Keratinocyte (primary cell): ENCODE measurements at regions not wholly inside any gene's neighbourhood (a gene's known extent, or its start where the extent isn't known, plus 50 kb on each side); places are given as distances from the start of the nearest gene placed in this dataset.

Experiments
- EZH2 ChIP-seq: IDR thresholded peaks from one replicate; pipeline ENCODE4 v1.6.1; 2012; ENCODE audit warnings: inconsistent platforms, mild to moderate bottlenecking, low read length, moderate library complexity
- TF ChIP-seq, protein P1 (sequence below), 3 experiments: IDR thresholded peaks in 1 of 3; conservative IDR thresholded peaks in 1 of 3; optimal IDR thresholded peaks in 1 of 3; 2 replicates in 2 of 3; 3 replicates in 1 of 3; pipeline versions ENCODE3 to v1.5.1; 2011; ENCODE audit warnings: low read length in 3 of 3, mild to moderate bottlenecking in 3 of 3, moderate library complexity in 2 of 3, control low read depth in 1 of 3, inconsistent platforms in 1 of 3; ENCODE audit not compliant: insufficient read depth in 2 of 3; ENCODE audit errors: extremely low read depth in 1 of 3

GRCh38 chr1:194062962-194063361 lies 876.5 kb upstream of the B3GALT2 start:
- TF ChIP-seq, protein P1, sequence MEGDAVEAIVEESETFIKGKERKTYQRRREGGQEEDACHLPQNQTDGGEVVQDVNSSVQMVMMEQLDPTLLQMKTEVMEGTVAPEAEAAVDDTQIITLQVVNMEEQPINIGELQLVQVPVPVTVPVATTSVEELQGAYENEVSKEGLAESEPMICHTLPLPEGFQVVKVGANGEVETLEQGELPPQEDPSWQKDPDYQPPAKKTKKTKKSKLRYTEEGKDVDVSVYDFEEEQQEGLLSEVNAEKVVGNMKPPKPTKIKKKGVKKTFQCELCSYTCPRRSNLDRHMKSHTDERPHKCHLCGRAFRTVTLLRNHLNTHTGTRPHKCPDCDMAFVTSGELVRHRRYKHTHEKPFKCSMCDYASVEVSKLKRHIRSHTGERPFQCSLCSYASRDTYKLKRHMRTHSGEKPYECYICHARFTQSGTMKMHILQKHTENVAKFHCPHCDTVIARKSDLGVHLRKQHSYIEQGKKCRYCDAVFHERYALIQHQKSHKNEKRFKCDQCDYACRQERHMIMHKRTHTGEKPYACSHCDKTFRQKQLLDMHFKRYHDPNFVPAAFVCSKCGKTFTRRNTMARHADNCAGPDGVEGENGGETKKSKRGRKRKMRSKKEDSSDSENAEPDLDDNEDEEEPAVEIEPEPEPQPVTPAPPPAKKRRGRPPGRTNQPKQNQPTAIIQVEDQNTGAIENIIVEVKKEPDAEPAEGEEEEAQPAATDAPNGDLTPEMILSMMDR (optimal IDR thresholded peaks at IDR 0.05 in 1 of 3, IDR thresholded peaks at IDR 0.05 in 1 of 3, conservative IDR thresholded peaks at IDR 0.05 in 1 of 3; ENCODE audit: extremely low read depth in 1 of 3, insufficient read depth in 2 of 3, low read length in 3 of 3) = no peak
- TF ChIP-seq EZH2 = no peak
